DOHH2 (cell line): ENCODE measurements at regions not wholly inside any gene's neighbourhood (a gene's known extent, or its start where the extent isn't known, plus 50 kb on each side); places are given as distances from the start of the nearest gene placed in this dataset.

Experiments used
- CTCF ChIP-seq: fragments of 200-600 bp; sonication (generic); IDR thresholded peaks from one replicate; pipeline ENCODE4 v1.5.1; 2014; ENCODE audit warnings: antibody characterized with exemption, mild to moderate bottlenecking, low read depth, low read length; ENCODE audit not compliant: poor library complexity, severe bottlenecking
- EZH2phosphoT487 ChIP-seq: fragments of 200-600 bp; sonication (generic); IDR thresholded peaks from 2 replicates; pipeline ENCODE4 v1.6.1; 2017; ENCODE audit warnings: borderline replicate concordance, mild to moderate bottlenecking, antibody characterized with exemption, low read length, moderate library complexity, mixed read lengths

DNA sequence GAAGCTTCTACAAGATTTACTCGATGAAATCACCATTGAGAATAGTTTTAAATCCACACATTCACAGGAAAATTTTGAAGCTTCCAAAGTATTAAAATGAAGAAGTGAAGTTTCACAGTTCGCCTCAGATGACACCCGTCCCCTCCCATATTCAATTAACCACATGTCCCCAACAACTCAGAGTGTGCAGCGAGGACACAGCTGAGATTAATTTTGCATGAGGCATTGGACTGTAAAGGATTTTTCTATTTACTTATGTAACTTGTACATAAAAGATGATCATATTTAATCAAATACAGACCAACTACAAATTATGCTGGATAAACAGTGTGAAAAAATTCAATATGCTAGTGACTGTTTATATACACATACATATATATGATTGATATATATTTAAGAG lies 84.7 kb upstream of the OLFM1 start:
- TF ChIP-seq CTCF (no peak), EZH2phosphoT487 (no peak)
